CD4-positive, alpha-beta T cell treated with Interleukin-2 at 100 ng/mL for 4 hours (primary cell): ENCODE measurements at regions not wholly inside any gene's neighbourhood (a gene's known extent, or its start where the extent isn't known, plus 50 kb on each side); places are given as distances from the start of the nearest gene placed in this dataset.

Experiments used
- DNase-seq: peaks from one replicate; pipeline ENCODE4 v3.0.0-alpha.2; 2020; ENCODE audit warnings: low spot score

DNA sequence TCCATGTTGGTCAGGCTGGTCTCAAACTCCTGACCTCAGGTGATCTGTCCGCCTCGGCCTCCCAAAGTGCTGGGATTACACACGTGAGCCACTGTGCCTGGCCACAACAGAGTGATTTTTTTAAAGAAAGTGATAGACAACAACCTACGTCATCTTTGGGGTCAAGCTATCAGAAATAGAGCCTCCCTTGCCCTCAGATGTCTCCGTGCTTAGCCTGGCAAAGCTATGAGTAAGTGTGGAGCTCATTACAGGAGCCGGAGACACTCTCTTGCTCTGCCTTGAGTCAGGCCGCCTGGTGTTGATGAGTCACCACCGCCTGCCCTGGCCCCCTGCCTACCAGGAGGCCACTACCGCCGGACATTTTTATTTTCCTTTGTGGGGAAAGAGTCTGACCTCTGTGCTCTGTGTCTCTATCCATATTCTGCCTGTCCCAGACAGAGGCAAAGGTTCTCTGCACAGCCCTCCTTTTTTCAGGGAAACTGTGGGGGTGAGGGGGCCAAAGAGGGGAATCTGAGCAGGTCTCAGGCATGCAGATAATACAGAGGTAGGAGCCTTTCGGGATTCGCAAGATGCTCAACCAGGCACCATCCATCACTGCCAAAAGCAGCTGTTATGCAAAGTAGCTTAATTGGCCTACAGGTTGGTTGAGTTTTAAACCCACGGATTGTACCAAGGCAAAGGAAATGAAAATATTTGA is 123.7 kb upstream of the CPEB4 start:
- no peak for DNase-seq

DNA sequence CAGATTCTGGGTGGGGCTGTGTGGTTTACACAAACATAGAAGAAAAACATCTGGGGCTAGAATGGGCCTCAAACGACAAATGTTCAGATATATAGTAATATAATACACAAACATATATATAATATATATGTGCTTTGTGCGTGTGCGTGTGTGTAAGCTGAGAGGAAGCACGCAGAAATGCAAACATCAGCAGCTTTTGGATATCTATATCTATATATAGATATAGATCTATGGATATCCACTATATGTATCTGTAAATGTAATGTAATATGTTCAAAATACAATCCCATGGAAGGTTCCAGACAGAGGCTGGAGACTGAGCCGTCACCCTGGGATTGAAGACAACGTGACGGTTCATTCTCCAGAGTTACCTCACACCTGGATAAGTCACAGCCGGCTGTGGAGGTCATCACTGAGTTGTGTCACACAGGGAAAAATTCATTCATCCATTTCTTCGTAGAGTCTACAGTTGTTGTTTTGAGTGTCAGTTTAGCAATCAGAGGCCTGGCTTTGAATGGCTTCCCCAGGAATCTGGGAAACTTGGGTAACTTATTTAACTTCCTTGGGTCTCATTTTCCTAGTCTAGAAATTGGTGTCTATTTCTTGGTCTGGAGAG is 123.0 kb upstream of the CPEB4 start:
- DNase-seq = no peak

DNA sequence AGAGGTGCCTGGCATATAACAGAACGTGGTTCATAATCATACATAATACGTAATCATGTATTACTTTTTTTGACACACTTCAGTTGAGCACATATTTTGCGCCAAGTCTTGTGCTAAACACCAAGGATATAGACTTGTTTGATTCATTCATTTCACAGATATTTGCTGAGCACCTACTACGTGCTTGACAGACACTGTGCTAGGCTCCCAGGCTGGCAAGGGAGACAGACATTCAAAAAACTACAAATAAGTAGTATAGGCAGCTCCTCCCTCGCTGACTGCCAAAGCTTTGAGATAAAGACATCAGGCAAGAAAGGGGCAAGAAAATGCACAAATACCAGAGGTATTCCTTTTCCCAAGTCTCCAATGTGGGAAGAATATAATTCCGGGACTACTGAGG is 122.5 kb upstream of the CPEB4 start:
- no peak for DNase-seq

DNA sequence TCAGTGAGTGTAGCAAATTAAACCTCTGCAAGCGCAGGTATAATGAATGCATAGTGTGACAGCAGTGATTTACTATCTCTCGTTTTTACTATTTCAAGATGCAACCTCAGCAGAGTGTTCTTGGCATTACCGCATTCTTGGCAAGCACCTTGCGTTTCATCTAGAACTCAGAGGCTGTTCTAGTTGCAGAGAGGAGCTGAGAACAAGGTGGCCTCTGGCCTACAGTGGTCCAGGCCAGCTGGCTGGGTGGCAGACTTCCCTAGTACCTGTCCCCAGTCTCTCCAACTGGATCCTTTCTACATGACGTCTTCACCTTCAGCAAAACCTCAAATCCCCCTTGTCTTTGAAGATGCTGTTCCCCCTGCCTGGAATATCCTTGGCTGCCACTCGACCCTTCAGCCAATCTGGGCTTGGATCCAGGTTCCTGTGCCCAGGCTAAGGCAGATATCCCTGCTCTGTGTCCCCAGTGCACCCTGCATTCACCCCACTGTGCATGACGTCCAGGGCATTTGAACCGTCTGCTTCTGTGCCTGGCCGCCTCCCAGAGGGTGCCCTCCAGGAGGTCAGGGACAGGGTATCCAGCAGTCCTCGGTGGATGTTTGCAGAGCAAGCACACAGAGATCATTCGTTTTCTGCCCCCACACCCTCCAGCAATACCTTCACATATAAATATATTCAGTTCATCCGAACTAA is 120.4 kb upstream of the CPEB4 start:
- DNase-seq = no peak

DNA sequence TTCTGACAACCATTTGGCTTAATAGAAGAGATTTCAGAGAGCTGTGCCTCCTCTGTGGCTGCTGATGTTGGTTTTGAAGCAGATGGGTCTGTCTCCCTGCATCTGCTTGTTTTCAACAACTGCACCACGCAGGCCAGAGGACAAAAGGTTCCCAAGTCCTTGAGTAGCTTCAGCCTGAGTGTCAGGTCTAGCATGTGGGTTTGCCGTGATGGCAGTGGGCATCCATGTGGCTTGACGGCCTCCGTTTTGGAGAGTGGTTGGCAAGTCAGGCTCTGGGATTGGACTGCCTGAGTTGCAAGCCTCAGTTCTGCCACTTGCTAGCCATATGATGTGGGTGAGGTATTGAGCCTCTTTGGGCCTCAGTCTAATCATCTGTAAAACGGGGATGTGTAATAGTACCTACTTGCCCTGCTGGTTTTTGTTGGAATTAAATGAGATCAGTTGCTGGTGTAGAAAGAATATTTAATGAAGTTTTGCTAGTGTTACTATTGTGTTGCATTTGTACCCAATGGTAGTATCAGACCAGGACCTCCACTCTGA is 119.8 kb upstream of the CPEB4 start:
- DNase-seq = no peak

DNA sequence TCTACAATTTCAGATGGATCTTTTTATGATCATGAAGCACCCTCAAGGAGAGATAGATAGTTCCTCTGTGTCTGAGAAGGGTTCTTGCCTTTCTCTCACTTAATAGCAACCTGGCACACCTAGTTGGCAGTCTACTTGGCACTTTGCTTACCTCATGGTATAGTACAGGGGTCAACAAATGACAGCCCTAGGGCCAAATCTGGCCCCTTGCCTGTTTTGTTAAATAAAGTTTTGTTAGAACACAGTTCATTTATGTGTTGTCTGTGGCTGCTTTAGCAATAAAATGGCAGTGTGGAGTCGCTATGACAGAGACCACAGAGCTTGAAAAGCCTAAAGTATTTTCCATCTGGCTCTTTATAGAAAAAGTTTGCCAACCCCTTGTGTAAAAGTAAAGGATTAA is 119.3 kb upstream of the CPEB4 start:
- DNase-seq = no peak

DNA sequence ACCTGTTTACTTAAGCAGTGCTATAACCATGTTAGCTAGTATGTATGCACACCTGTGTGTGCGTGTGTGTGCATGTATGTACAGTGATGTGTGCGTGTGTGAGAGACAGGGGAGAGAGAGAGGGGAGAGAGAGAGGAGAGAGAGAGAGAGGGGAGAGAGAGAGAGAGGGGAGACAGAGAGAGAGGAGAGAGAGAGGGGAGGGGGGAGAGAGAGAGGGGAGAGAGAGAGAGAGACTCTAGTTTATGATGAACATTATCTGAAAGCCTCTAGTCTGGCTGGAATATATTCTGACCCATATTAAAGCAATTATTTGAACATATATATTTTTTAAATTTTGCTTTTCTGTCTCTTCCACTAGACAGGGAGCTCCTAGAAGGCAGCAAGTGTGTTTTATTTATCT is 117.5 kb upstream of the CPEB4 start:
- DNase-seq = no peak

DNA sequence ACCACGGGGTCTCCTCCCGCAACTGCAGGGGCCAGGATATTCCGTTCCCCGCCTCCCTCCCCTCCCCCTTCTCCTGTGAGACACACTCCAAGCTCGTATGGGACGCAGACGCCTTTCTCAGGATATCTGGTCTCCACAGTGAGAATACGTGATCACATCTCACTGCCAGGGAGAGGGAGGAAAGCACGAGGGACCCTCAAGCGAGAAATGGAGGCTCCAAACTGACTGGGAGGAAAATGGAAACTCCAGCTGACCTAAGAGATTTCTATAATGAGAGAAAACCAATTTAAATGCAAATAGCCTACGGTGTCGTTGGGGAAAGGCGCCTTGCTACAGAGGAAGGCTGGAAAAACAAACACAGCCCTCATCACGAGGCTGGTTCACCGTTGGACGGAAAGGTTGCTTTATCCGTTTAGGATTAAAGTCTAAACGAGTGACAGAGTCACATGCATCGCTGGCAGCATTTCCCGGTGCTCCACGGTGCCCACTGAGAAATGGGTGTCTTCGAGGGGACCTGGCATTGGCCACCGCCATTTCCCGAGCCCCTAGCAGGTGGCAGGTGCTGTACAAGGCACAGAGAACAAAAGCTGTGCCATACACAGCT is 116.9 kb upstream of the CPEB4 start:
- DNase-seq = no peak

DNA sequence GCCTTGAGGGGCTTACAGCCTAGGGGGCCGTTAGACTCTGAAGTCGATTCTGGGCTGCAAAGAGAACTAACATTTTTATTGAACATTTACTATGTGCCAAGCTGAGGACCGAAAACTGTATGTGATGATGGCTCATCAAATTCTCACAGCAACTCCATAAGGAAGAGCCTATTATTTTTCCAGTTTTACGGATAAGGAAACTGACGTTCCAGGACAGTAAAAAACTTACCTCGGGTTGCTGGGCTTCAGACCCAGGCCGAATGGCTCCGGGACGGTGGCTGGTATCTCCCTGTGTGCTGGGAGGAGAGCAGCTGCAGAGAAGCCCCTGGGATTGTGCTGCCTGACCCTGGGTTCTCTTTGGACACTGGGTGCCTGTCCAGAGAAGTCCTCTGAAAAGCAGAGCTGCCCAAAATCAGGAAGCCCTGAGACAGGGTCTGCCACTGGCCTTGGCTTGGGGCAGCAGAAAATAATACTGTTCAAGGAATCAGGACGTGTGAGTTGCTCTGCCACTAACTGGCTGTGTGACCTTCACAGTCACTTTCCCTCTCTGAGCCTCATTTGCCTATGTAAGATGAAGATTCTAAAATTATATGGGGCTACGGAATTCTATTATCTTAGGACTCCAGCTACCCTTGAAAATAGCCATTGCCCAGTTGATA is 116.3 kb upstream of the CPEB4 start:
- DNase-seq = no peak

DNA sequence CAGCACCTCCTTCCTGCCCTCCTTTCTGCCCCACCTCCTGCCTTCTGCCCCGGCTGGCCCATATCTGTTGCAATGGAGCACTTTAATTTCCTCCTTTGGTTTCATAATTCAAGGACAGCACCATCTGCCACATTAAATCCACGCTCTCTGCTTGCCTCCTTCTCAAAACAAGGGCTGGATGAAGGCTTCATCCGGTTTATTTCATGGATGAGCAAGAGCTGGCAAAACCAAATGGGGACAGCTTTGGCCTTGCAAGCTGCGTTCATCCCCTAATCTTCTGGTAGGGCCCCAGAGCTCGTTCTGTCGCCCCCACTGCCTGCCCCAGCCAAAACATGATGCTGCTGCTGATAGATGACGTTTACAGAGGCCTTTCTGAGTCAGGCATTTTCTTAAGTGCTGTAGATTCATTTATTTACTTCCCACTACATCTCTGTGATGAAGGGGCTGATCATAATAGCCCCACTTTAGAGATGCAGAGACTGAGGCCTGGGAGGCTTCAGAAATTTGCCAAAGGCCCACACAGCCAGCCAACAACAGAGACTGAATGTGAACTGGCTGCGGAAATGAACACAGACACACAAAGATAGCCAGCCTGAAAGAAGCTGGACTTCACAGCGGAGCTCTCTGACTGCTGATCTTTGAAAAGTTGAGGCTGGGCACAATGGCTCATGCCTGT is 115.6 kb upstream of the CPEB4 start:
- DNase-seq = no peak

DNA sequence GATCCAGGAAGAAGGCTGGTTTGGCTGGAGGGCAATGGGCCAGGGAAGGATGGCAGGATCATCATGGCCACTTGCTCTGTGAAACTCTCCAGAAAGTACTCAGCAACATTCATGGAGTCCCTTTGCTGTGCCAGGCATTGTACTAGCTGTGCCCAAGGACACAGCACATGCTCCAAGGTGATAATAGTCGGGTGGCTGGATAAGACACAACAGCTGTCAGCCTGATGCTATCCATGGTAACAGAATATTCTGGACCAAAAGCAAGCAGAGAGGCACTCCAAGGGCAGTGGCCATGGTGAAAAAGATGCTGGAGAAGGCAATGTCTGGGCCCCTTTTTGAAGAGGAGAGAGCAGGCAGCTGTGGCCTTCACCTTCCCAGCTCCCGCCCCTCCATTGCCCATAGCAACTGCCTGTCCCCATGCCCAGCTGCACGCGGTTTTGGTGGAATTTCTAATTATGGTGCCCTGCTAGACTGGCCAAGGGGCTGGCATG is 113.8 kb upstream of the CPEB4 start:
- no peak for DNase-seq

DNA sequence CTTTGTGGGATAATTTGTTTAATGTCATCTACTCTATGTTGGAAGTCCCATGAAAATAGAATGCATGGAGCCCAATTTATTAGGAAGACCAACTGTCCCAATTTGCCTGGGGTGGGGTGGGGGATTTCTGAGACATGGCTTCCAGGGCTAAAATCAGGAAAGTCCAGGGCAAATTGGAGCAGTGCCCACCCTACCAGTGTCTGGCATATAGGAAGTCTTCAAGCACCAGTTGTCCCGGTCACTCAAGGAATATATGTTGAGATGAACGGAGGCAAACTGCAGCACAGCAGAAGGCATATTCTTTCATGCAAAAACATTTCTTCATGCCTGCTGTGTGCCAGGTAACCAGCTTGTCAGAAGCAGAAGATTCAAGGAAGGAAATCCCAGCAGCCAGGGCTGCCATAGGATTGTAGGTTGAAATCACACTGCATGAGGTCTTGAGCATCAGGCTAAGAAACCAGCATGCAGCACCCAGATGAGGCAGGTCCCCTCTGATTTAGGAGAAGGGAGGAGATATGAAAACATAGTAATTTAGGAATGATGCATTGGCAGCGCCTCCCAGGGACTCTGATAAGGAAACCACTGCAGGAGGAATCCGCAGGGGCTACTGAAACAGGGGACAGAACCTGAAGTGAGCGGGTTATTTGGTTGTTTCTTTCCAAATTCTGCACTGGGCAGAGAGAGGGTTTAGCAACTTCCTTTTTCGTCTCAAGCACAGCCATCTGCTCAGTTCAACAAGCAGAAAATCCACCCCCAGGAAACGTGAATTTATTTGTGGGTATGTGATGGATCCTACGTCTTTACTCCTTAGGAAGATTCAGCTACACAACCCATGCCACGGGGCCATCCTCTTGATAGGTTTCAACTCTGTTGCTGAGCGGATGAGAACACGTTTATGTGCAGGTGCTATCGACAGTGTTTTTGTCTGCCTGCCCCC is 112.6 kb upstream of the CPEB4 start:
- DNase-seq = no peak

DNA sequence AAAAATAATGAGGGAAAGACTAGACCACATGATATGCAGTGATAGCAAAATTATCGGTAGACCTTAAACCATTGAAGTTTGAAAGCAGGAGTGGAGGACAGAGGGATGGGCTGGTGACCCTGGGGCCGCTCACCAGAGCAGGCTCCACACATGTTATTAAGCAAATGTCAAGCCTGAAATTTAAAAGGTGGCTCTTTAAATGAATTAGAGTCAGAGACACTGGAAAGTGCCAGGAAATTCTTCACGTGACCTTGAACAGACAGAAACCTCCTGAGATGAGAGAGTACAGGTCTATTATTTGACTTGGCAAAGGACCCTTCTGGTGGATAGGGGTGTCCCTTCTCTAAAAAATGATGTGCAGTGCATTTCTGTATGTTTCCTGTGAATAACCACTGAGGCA is 111.0 kb upstream of the CPEB4 start:
- no peak for DNase-seq

DNA sequence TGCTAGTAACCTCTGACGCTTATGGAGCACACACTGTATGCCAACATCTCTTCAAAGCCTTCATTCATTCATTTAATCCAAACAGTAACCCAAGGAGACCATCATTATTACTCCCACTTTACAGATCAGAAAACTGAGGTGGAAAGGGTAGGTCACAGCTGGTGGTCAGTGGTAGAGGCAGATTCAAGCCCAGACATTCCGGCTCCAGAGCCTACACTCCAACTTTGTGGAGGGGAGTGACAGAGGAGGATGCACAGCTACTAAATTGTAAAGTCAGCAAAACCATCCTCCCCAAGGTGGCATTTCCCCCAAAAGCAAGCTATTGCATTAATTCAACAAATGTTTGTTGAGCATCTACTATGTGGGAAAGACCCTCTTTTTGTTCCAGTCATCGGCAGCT is 110.5 kb upstream of the CPEB4 start:
- no peak for DNase-seq

DNA sequence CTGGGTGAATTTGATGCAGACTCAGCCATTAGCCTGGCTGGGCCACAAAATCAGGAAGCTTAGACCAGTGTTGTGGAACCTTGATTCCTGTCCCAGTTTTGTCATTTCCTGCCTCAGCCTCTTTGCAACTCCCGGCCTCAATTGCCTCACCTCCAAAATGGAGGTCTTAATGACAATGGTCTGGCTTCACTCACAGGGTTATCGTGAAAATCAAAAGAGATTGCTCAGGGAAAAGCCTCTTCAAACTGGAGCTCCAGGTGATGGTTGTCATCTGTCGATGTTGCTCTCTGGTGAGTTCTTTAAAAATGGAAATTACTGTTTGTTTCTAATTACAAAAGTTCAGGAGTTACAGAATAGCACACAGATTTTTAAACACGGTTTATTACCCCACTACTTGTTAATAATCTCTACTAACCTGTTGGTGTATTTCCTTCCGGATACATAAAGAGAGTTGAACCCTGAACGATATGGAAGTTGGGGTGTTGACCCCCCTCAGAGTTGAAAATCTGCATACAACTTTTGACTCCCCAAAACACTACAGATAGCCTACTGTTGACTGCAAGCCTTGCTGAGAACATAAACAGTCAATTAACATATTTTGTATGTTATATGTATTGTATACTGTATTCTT is 109.9 kb upstream of the CPEB4 start:
- no peak for DNase-seq

DNA sequence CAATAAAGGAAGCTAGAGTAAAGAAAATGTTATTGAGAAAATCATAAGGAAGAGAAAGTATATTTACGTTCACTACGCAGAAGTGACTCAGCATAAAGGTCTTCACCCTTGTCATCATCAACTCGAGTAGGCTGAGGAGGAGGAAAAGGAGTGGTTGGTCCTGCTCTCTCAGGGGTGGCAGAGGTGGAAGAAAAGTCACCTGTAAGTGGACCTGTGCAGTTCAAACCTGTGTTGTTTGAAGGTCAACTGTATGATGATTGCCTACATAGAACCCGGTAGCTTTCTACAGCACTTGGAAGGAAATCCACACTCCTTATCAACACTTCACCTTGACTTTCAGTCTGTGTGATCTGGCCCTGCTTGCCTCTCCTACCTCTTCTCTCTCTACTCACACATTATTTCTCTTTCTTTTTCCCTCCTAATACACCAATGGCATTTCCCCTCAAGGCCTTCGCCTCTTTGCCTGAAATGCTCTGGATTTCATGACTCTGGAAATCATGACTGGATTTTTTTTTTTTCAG is 109.3 kb upstream of the CPEB4 start:
- DNase-seq = no peak

DNA sequence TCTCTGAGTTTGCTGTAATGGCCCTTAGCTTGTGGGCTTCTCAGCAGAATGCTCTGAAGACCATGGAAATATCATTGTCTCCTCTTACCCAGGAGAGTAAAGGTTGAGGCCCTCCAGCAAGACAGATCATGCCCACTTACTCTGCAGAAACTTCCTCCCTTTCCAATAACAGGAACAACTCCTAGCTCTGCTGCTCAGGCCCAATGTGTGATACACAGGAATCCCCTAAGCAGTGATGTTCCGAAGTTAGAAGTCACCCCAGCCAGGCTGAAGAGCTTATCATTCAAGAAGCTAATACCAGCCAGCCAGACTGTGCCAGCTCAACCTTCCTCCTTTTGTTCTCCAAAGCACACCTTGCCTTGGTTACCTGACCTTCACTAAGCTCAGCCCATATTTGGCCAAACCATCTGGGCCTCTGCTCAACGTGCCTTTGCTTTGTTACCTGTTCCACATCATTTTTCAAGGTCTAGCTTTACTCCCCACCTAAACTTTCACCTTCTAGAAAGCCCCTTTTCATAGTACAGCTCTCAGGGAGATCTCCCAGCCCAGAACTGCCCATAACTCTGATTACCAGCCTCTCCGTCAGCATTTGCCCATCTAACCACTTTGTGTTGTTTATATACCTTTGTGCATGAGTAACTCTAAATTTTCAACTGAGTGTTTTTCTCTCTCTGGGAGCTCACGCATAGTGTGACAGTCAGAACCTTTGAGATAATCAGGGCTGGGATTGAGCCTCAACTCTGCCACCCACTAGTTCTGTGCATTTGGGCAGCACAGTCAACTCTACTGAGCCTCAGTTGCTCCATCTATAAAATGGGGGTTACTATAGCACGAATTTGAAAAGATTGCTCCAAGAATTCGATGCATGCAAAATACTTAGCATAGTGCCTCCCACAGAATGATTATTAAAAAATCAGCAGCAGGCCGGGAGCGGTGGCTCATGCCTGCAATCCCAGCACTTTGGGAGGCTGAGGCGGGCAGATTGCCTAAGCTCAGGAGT is 107.6 kb upstream of the CPEB4 start:
- no peak for DNase-seq

DNA sequence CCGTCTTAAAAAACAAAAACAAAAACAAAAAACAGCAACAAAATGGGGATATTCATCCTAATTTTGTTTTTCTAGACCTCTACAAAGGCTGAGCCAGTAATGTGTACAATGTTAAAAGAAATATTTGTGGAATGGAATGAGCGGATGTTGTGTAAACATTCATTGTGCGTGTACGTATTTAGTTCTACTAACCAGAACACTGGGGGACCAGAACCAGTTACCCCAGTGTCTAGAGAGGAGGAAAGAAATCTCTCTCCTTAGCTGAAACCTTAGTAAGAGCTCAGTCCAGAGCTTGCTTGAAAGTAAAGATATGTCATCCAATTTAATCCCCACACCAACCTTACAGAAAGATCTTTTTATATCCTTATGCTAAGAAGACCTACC is 106.7 kb upstream of the CPEB4 start:
- DNase-seq = no peak
